ENCODE measurements at regions not wholly inside any gene's neighbourhood (a gene's known extent, or its start where the extent isn't known, plus 50 kb on each side); places are given as distances from the start of the nearest gene placed in this dataset.

DNA sequence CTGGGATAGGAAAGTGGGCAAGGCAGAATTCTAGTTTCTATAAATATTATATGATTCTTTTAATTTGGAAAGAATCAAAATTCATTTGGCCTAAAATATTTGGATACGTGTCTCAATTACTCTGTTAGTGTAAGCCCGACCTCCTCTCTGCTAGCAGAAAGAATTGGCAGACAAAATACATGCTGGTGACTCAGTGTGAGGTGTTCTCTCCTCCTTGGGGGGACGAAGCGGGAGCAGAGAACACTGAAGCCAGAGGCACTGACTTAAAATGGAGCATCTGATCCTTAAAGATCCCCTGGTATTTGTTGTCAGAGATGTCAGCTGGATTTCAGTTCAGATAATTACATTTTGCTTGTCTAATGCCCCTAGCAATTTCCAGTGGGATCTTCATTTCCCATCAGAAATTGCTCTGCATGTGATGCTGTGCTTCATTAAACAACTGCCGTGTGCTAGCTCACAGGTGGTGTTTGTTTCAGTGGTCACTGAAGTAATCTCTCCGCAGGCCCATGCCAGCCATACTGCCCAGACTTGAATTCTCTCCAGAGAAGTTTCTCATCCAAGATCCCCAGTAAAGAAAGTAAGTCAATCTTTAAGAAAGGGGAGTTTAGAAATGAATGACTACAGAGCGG, 188.7 kb upstream of the TLL1 start:
- Histone ChIP-seq H3K27ac (ENCODE audit: low read depth in 1 of 2, low read length in 2 of 2) (no peak overlapping the region), H3K9ac (ENCODE audit: low read depth in 1 of 2, low read length in 2 of 2) (no peak overlapping the region), H3K27me3 (ENCODE audit: control insufficient read depth in 4 of 4, insufficient read depth in 4 of 4, low read length in 3 of 4) (no peaks in the 10 kb centered on the region), H3K4me3 (ENCODE audit: low read depth in 1 of 3, low read length in 3 of 3) (no peak overlapping the region), H3K9me3 (ENCODE audit: control insufficient read depth in 4 of 4, low read length in 3 of 4) (no peaks in the 10 kb centered on the region), H3K36me3 (ENCODE audit: control insufficient read depth in 4 of 4, insufficient read depth in 3 of 4, low read depth in 1 of 4, low read length in 3 of 4) (no peaks in the 10 kb centered on the region), H3K4me1 (ENCODE audit: control insufficient read depth in 4 of 4, insufficient read depth in 4 of 4, low read length in 3 of 4) (no peaks in the 10 kb centered on the region)
- no peak for TF ChIP-seq RAD21 (IDR thresholded peaks at IDR 0.05)
- WGBS, result 94% methylated on average over 7 of the region's 7 CpGs
- DNase-seq (ENCODE audit: low spot score), result no peak

GRCh38 chr4:165686756-165687155, 186.3 kb upstream of the TLL1 start:
- no peaks in the 10 kb centered on the region for H3K9me3 ChIP-seq (ENCODE audit: control insufficient read depth in 4 of 4, low read length in 3 of 4)
- 92% methylated on average over 3 of the region's 3 CpGs for WGBS
- H3K4me1 ChIP-seq (ENCODE audit: control insufficient read depth in 4 of 4, insufficient read depth in 4 of 4, low read length in 3 of 4), result no peaks in the 10 kb centered on the region
- TF ChIP-seq EGR1 (IDR thresholded peaks at IDR 0.05; ENCODE audit: low read depth in 2 of 2), result no peak
- TF ChIP-seq NR2F2 (IDR thresholded peaks at IDR 0.05), result no peak
- TF ChIP-seq HNF4A (conservative IDR thresholded peaks at IDR 0.05), result no peak
- no peak for TF ChIP-seq RAD21 (IDR thresholded peaks at IDR 0.05)
- TF ChIP-seq FOXA1 (IDR thresholded peaks at IDR 0.05), result no peak
- no peak for TF ChIP-seq REST (IDR thresholded peaks at IDR 0.05)
- no peak for TF ChIP-seq JUND (IDR thresholded peaks at IDR 0.05)
- TF ChIP-seq, protein P1, sequence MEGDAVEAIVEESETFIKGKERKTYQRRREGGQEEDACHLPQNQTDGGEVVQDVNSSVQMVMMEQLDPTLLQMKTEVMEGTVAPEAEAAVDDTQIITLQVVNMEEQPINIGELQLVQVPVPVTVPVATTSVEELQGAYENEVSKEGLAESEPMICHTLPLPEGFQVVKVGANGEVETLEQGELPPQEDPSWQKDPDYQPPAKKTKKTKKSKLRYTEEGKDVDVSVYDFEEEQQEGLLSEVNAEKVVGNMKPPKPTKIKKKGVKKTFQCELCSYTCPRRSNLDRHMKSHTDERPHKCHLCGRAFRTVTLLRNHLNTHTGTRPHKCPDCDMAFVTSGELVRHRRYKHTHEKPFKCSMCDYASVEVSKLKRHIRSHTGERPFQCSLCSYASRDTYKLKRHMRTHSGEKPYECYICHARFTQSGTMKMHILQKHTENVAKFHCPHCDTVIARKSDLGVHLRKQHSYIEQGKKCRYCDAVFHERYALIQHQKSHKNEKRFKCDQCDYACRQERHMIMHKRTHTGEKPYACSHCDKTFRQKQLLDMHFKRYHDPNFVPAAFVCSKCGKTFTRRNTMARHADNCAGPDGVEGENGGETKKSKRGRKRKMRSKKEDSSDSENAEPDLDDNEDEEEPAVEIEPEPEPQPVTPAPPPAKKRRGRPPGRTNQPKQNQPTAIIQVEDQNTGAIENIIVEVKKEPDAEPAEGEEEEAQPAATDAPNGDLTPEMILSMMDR (IDR thresholded peaks at IDR 0.05; ENCODE audit: low read depth, low read length, missing input control), result no peak
- TF ChIP-seq YY1 (IDR thresholded peaks at IDR 0.05), result no peak
- H3K36me3 ChIP-seq (ENCODE audit: control insufficient read depth in 4 of 4, insufficient read depth in 3 of 4, low read depth in 1 of 4, low read length in 3 of 4), result no peaks in the 10 kb centered on the region
- no peak overlapping the region for H3K4me3 ChIP-seq (ENCODE audit: low read depth in 1 of 3, low read length in 3 of 3)
- no peaks in the 10 kb centered on the region for H3K27me3 ChIP-seq (ENCODE audit: control insufficient read depth in 4 of 4, insufficient read depth in 4 of 4, low read length in 3 of 4)
- no peak overlapping the region for H3K27ac ChIP-seq (ENCODE audit: low read depth in 1 of 2, low read length in 2 of 2)
- no peak for DNase-seq (ENCODE audit: low spot score)
- H3K9ac ChIP-seq (ENCODE audit: low read depth in 1 of 2, low read length in 2 of 2), result no peak overlapping the region

- H3K9ac ChIP-seq (ENCODE audit: low read depth in 1 of 2, low read length in 2 of 2), result no peak overlapping the region
- no peaks in the 10 kb centered on the region for H3K9me3 ChIP-seq (ENCODE audit: control insufficient read depth in 4 of 4, low read length in 3 of 4)
- H3K27me3 ChIP-seq (ENCODE audit: control insufficient read depth in 4 of 4, insufficient read depth in 4 of 4, low read length in 3 of 4), result no peaks in the 10 kb centered on the region
- no peak overlapping the region for H3K4me3 ChIP-seq (ENCODE audit: low read depth in 1 of 3, low read length in 3 of 3)
- DNase-seq (ENCODE audit: low spot score), result no peak
- H3K4me1 ChIP-seq (ENCODE audit: control insufficient read depth in 4 of 4, insufficient read depth in 4 of 4, low read length in 3 of 4), result no peaks in the 10 kb centered on the region
- no peak overlapping the region for H3K27ac ChIP-seq (ENCODE audit: low read depth in 1 of 2, low read length in 2 of 2)
- WGBS, result 87% methylated on average over 3 of the region's 3 CpGs
- no peaks in the 10 kb centered on the region for H3K36me3 ChIP-seq (ENCODE audit: control insufficient read depth in 4 of 4, insufficient read depth in 3 of 4, low read depth in 1 of 4, low read length in 3 of 4)
- TF ChIP-seq JUND (IDR thresholded peaks at IDR 0.05), result no peak
- TF ChIP-seq SP1 (IDR thresholded peaks at IDR 0.05), result no peak
- TF ChIP-seq RXRA (IDR thresholded peaks at IDR 0.05), result no peak
- no peak for TF ChIP-seq GABPA (IDR thresholded peaks at IDR 0.05 in 1 of 2, conservative IDR thresholded peaks at IDR 0.05 in 1 of 2)
- TF ChIP-seq TAF1 (conservative IDR thresholded peaks at IDR 0.05), result no peak
- no peak for TF ChIP-seq YY1 (IDR thresholded peaks at IDR 0.05)
- TF ChIP-seq, protein P1 (IDR thresholded peaks at IDR 0.05; ENCODE audit: low read depth, low read length, missing input control), result no peak
- no peak for TF ChIP-seq ZBTB33 (IDR thresholded peaks at IDR 0.05)
- no peak for TF ChIP-seq FOXA2 (IDR thresholded peaks at IDR 0.05)
- no peak for TF ChIP-seq ATF3 (IDR thresholded peaks at IDR 0.05)
- TF ChIP-seq EGR1 (IDR thresholded peaks at IDR 0.05; ENCODE audit: low read depth in 2 of 2), result no peak
- no peak for TF ChIP-seq HNF4A (conservative IDR thresholded peaks at IDR 0.05)
- no peak for TF ChIP-seq MAX (IDR thresholded peaks at IDR 0.05)
Measured at GRCh38 chr4:165689159-165689558, 183.9 kb upstream of the TLL1 start.
